GM15510 (cell line): ENCODE measurements at regions not wholly inside any gene's neighbourhood (a gene's known extent, or its start where the extent isn't known, plus 50 kb on each side); places are given as distances from the start of the nearest gene placed in this dataset.

Experiments used
- POLR2A ChIP-seq: IDR thresholded peaks from 3 replicates; pipeline ENCODE4 v1.6.1; 2011; ENCODE audit warnings: borderline replicate concordance; ENCODE audit not compliant: insufficient read length; ENCODE audit errors: extremely low read depth

GRCh38 chrX:40383969-40384368 is 196.8 kb upstream of the ATP6AP2 start:
- no peak for TF ChIP-seq POLR2A

DNA sequence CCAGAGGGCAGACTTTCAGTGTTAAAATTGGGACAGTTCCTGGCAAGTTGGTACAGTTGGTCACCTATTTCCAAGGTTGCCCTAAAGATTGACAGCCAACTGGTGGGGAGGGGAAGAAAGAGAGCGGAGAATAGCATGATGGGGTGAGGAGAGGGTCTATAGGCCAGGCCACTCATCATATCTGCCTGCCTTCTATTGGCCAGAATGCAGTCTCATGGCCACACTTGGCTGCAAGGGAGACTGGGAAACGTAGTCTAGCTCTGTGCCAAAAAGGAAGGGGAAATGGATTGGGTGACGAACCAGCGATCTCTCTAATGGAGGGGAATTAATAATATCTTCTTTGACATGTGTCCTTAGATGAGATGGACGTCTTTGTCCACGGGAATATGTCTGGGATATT is 197.4 kb upstream of the ATP6AP2 start:
- TF ChIP-seq POLR2A, result no peak

DNA sequence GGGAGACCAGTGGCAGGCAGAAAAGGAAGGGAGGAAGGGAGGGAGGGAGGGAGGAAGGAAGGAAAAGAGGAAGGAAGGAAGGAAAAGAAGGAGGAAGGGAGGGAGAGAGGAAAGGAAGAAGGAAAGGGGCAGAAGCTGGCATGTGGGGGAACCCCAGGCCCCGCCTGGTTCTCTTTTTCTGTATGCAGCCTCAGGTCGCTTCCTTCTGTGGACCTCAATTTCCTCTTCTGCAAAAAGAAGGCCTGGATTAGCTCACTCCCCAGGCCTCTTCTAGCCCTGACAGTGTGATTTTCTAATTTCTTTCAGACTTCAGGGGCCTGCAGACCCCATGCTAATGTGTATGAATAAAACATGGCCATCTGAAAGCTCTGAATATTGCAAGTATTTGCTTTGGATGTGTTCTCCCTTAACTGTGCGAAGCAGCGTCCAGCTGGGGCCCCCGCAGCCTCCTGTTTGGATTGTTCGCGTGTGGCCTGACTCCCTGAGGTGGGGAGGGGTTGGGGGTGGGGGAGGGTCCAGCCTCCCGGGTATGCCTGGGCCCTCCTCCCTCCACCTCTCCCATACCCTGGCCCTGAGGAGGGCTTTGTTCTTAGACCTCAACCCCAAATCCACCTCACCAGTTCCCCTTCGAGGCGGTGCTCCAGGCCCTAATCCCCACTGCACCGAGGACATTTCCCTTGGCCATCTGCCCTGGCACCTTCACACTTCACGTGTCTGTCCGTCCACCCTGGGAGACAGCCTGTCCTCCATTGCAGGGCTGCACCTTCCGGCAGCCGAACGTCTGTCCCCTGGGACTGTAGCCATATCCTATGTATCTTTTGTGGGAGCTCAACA is 199.9 kb upstream of the ATP6AP2 start:
- no peak for TF ChIP-seq POLR2A

DNA sequence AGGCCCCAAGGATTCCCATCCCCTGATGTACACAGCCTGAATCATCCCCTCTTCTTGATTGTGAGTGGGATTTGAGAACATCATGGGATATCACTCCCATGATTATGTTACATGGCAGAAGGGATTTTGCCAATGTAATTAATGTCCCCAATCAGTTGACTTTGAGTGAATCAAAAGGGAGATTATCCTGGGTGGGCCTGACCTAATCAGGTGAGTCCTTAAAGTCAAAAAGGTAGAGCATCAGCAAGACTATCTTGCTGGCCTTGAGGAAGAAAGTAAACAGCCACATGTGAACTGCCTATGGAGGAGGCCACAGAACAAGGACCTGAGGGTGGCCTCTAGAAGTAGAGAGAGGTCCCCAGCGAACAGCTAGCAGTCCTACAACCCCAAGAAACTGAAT is 203.1 kb upstream of the ATP6AP2 start:
- no peak for TF ChIP-seq POLR2A

- TF ChIP-seq POLR2A, result no peak
Observed at GRCh38 chrX:40374486-40374885, 206.3 kb upstream of the ATP6AP2 start.

GRCh38 chrX:40373641-40374040 is 207.1 kb upstream of the ATP6AP2 start:
- TF ChIP-seq POLR2A, result no peak

- TF ChIP-seq POLR2A, result no peak
Observed at GRCh38 chrX:40373025-40373424, 207.7 kb upstream of the ATP6AP2 start.

DNA sequence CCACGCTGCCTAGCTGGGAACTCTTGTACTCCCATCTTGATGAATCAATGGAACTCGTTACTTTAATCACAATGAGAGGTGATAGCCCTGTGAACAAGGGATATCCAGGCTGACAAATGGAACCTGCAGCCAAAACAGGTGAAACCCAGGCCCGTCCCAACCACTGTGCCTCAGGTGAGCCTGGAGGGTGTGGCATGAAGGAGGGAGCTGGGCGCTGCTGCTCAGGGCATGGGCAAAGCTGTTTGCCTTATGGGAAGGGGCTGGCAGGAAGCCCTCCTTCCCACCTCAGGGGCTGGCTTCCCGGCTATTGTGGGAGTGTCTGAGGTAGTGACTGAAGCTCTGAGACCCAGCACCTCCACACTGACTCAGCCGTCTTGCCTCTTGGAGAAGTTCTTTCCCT is 209.4 kb upstream of the ATP6AP2 start:
- TF ChIP-seq POLR2A, result no peak

- TF ChIP-seq POLR2A, result no peak
Observed at GRCh38 chrX:40368611-40369061, 212.1 kb upstream of the ATP6AP2 start.

- no peak for TF ChIP-seq POLR2A
Observed at GRCh38 chrX:40366661-40367060, 214.1 kb upstream of the ATP6AP2 start.

DNA sequence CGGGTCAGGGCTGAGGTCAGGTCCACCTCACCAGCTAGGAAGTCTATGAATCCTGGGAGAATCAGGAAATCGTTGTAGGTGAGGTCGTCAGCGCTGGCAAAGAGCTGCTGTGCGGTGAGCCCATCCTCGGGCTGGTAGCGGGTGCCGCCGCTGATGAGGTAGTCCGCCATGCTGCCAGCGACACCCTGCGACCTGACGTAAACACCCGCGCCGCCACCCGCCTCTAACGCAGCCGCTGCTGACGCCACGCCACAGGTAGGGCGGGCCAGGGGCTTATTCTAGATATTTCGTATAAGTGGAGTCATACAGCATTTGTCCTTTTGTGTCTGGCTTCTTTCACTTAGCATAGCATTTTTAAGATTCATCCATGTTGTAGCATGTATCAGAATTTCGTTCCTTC is 220.2 kb upstream of the ATP6AP2 start:
- TF ChIP-seq POLR2A, result no peak

GRCh38 chrX:40359593-40359992 is 221.2 kb upstream of the ATP6AP2 start:
- TF ChIP-seq POLR2A, result no peak

- TF ChIP-seq POLR2A, result no peak
Observed at GRCh38 chrX:40358994-40359393, 221.8 kb upstream of the ATP6AP2 start.

GRCh38 chrX:40349251-40349650 is 231.5 kb upstream of the ATP6AP2 start:
- TF ChIP-seq POLR2A, result no peak

DNA sequence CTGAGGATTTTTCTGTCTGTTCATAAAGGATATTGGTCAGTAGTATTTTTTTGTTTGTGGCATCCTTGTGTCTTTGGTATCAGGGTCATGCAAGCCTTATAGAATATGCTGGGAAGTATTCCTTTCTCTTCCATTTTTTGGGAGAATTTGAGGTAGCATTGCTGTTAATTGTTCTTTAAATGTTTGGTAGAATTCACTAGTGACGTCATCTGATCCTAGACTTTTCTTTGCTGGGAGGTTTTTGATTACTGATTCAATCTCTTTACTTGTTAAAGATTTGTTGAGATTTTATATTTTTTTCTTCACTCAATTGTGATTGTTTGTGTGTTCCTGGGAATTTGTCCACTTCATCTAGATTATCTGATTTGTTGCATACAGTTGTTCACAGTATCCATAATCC is 234.4 kb upstream of the ATP6AP2 start:
- TF ChIP-seq POLR2A, result no peak

DNA sequence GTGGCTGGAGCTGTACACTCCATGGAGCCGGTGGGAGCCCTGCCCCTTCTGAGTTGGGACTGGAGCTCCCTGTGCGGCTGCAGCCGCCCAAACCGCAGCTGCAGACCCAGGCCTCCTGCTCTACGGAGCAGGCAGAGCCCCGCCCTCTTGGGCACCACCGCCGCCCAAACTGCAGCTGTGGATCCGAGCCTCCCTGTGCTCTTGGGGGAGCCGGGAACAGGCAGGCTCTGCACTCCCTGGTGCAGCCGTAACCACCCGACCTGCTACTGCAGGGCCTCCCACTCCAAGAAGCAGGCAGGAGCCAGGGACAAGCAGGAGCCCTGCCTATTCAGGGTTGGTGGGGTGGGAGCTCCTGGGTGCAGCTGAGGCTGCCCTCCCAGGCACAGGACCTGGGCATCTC is 237.5 kb upstream of the ATP6AP2 start:
- no peak for TF ChIP-seq POLR2A
